Keratinocyte (primary cell): ENCODE measurements at regions not wholly inside any gene's neighbourhood (a gene's known extent, or its start where the extent isn't known, plus 50 kb on each side); places are given as distances from the start of the nearest gene placed in this dataset.
A peak's percentile ranks its signal among the peaks of the same experiment; 100 is the strongest.

Experiments
- DNase-seq: peaks from one replicate; pipeline ENCODE4 v3.0.0-alpha.2; 2011; ENCODE audit warnings: low read depth, missing footprints, low spot score
- FAIRE-seq: peaks from 2 replicates; lab custom pipeline; 2011; peaks lifted over from hg19 to GRCh38; lab: Jason Lieb, UNC
- H2AFZ ChIP-seq: 2 replicates; pipeline ENCODE4 v1.6.0; 2012; ENCODE audit warnings: low read length, control low read depth, inconsistent platforms; ENCODE audit not compliant: control insufficient read depth
- H3K27ac ChIP-seq: 2 replicates; pipeline ENCODE4 v1.5.1; 2011; ENCODE audit warnings: low read length; ENCODE audit not compliant: control insufficient read depth, insufficient read depth
- H3K27me3 ChIP-seq: 3 replicates; pipeline ENCODE4 v1.6.0; 2011; ENCODE audit warnings: low read length; ENCODE audit not compliant: control insufficient read depth, insufficient read depth; ENCODE audit errors: extremely low read depth
- H3K36me3 ChIP-seq, 2 experiments: 2 replicates in 1 of 2; 3 replicates in 1 of 2; pipeline ENCODE4 v1.5.1; 2011; ENCODE audit warnings: low read length in 2 of 2, mild to moderate bottlenecking in 1 of 2; ENCODE audit not compliant: control insufficient read depth in 2 of 2, insufficient read depth in 2 of 2; ENCODE audit errors: extremely low read depth in 1 of 2
- H3K4me1 ChIP-seq: 3 replicates; pipeline ENCODE4 v1.5.1; 2011; ENCODE audit warnings: low read length; ENCODE audit not compliant: control insufficient read depth, insufficient read depth; ENCODE audit errors: extremely low read depth
- H3K4me2 ChIP-seq: 3 replicates; pipeline ENCODE4 v1.6.0; 2011; ENCODE audit warnings: low read depth, low read length; ENCODE audit not compliant: control insufficient read depth, insufficient read depth; ENCODE audit errors: extremely low read depth
- H3K4me3 ChIP-seq, 3 experiments: fragments of 200-600 bp in 1 of 3; sonication (generic) in 1 of 3; 2 replicates in 2 of 3; 3 replicates in 1 of 3; pipeline ENCODE4 v1.5.1; 2011 to 2016; ENCODE audit warnings: low read length in 3 of 3, mild to moderate bottlenecking in 3 of 3, control low read depth in 2 of 3, inconsistent platforms in 1 of 3, low read depth in 1 of 3, mixed read lengths in 1 of 3, mixed run types in 1 of 3, moderate library complexity in 1 of 3; ENCODE audit not compliant: control insufficient read depth in 2 of 3, insufficient read depth in 2 of 3; ENCODE audit errors: extremely low read depth in 1 of 3
- H3K79me2 ChIP-seq: 2 replicates; pipeline ENCODE4 v1.6.0; 2012; ENCODE audit warnings: low read length; ENCODE audit not compliant: control insufficient read depth, insufficient read depth
- H3K9ac ChIP-seq: 3 replicates; pipeline ENCODE4 v1.6.0; 2011; ENCODE audit warnings: low read length; ENCODE audit not compliant: control insufficient read depth, insufficient read depth; ENCODE audit errors: extremely low read depth
- H3K9me1 ChIP-seq: 3 replicates; pipeline ENCODE4 v1.6.0; 2011; ENCODE audit warnings: low read length; ENCODE audit not compliant: control insufficient read depth, insufficient read depth; ENCODE audit errors: extremely low read depth
- H3K9me3 ChIP-seq: 2 replicates; pipeline ENCODE4 v1.5.1; 2012; ENCODE audit warnings: low read depth, low read length; ENCODE audit not compliant: control insufficient read depth
- H4K20me1 ChIP-seq: 3 replicates; pipeline ENCODE4 v1.6.0; 2011; ENCODE audit warnings: low read length; ENCODE audit not compliant: control insufficient read depth, insufficient read depth; ENCODE audit errors: extremely low read depth
- EZH2 ChIP-seq: IDR thresholded peaks from one replicate; pipeline ENCODE4 v1.6.1; 2012; ENCODE audit warnings: inconsistent platforms, mild to moderate bottlenecking, low read length, moderate library complexity
- dilution Hi-C: fragments of 300-500 bp; cut with MboI; formaldehyde crosslinking; loops from one replicate; pipeline ENCODE4 v1.7.0; 2020; ENCODE audit warnings: low sequenced_read_pairs; ENCODE audit not compliant: extremely low pct_ligation_motif_present
- TF ChIP-seq, protein P1 (sequence below), 3 experiments: IDR thresholded peaks in 1 of 3; conservative IDR thresholded peaks in 1 of 3; optimal IDR thresholded peaks in 1 of 3; 2 replicates in 2 of 3; 3 replicates in 1 of 3; pipeline versions ENCODE3 to v1.5.1; 2011; ENCODE audit warnings: low read length in 3 of 3, mild to moderate bottlenecking in 3 of 3, moderate library complexity in 2 of 3, control low read depth in 1 of 3, inconsistent platforms in 1 of 3; ENCODE audit not compliant: insufficient read depth in 2 of 3; ENCODE audit errors: extremely low read depth in 1 of 3

GRCh38 chr2:215627771-215628170, 191.9 kb upstream of the FN1 start:
- Histone ChIP-seq H2AFZ (no peak overlapping the region), H3K27ac (no peak overlapping the region), H4K20me1 (no peaks in the 10 kb centered on the region), H3K4me3 (no peak overlapping the region), H3K9me3 (no peaks in the 10 kb centered on the region), H3K27me3 (no peaks in the 10 kb centered on the region), H3K4me1 (no peaks in the 10 kb centered on the region), H3K79me2 (no peaks in the 10 kb centered on the region), H3K9ac (no peak overlapping the region), H3K36me3 (no peaks in the 10 kb centered on the region), H3K9me1 (no peaks in the 10 kb centered on the region), H3K4me2 (no peak overlapping the region)
- DNase-seq: no peak
- TF ChIP-seq EZH2: no peak
- TF ChIP-seq, protein P1, sequence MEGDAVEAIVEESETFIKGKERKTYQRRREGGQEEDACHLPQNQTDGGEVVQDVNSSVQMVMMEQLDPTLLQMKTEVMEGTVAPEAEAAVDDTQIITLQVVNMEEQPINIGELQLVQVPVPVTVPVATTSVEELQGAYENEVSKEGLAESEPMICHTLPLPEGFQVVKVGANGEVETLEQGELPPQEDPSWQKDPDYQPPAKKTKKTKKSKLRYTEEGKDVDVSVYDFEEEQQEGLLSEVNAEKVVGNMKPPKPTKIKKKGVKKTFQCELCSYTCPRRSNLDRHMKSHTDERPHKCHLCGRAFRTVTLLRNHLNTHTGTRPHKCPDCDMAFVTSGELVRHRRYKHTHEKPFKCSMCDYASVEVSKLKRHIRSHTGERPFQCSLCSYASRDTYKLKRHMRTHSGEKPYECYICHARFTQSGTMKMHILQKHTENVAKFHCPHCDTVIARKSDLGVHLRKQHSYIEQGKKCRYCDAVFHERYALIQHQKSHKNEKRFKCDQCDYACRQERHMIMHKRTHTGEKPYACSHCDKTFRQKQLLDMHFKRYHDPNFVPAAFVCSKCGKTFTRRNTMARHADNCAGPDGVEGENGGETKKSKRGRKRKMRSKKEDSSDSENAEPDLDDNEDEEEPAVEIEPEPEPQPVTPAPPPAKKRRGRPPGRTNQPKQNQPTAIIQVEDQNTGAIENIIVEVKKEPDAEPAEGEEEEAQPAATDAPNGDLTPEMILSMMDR (optimal IDR thresholded peaks at IDR 0.05 in 1 of 3, IDR thresholded peaks at IDR 0.05 in 1 of 3, conservative IDR thresholded peaks at IDR 0.05 in 1 of 3; ENCODE audit: extremely low read depth in 1 of 3, insufficient read depth in 2 of 3, low read length in 3 of 3): no peak
- dilution Hi-C loops: no loop called here
- FAIRE-seq: peak; percentile 69

GRCh38 chr2:215626812-215627281, 191.0 kb upstream of the FN1 start:
- no peaks in the 10 kb centered on the region for H3K4me1 ChIP-seq
- no peaks in the 10 kb centered on the region for H3K9me3 ChIP-seq
- H3K9ac ChIP-seq: no peak overlapping the region
- H3K79me2 ChIP-seq: no peaks in the 10 kb centered on the region
- dilution Hi-C loops: no loop called here
- no peaks in the 10 kb centered on the region for H3K27me3 ChIP-seq
- no peaks in the 10 kb centered on the region for H3K36me3 ChIP-seq
- H3K4me2 ChIP-seq: no peak overlapping the region
- FAIRE-seq (no peak), DNase-seq (no peak)
- no peak overlapping the region for H3K4me3 ChIP-seq
- H4K20me1 ChIP-seq: no peaks in the 10 kb centered on the region
- H3K9me1 ChIP-seq: no peaks in the 10 kb centered on the region
- no peak overlapping the region for H2AFZ ChIP-seq
- no peak overlapping the region for H3K27ac ChIP-seq
- TF ChIP-seq EZH2: no peak
- TF ChIP-seq, protein P1 (optimal IDR thresholded peaks at IDR 0.05 in 1 of 3, IDR thresholded peaks at IDR 0.05 in 1 of 3, conservative IDR thresholded peaks at IDR 0.05 in 1 of 3; ENCODE audit: extremely low read depth in 1 of 3, insufficient read depth in 2 of 3, low read length in 3 of 3): no peak
